ENCODE measurements at regions not wholly inside any gene's neighbourhood (a gene's known extent, or its start where the extent isn't known, plus 50 kb on each side); places are given as distances from the start of the nearest gene placed in this dataset.

DNA sequence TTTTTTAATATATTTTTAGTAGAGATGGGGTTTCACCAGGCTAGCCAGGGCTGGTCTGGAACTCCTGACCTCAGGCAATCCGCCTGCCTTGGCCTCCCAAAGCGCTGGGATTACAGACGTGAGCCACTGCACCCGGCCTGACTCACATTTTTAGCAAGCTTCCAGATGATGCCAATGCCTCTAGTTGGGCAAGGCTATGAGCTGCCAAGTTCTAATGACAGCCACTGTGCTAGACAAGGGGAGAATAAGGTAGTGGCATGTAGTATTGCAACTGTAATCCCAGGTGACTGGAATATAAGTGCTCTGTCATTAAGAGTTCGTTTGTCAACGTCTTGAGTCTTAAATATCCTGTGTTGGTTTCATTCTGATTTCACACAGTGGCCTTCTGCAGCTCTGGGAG lies 96.7 kb downstream of the SLIT2 start:
- DNase-seq (no peak), ATAC-seq (no peak)
- intact Hi-C loops (cut with DNase I, micrococcal nuclease) = no loop called here

DNA sequence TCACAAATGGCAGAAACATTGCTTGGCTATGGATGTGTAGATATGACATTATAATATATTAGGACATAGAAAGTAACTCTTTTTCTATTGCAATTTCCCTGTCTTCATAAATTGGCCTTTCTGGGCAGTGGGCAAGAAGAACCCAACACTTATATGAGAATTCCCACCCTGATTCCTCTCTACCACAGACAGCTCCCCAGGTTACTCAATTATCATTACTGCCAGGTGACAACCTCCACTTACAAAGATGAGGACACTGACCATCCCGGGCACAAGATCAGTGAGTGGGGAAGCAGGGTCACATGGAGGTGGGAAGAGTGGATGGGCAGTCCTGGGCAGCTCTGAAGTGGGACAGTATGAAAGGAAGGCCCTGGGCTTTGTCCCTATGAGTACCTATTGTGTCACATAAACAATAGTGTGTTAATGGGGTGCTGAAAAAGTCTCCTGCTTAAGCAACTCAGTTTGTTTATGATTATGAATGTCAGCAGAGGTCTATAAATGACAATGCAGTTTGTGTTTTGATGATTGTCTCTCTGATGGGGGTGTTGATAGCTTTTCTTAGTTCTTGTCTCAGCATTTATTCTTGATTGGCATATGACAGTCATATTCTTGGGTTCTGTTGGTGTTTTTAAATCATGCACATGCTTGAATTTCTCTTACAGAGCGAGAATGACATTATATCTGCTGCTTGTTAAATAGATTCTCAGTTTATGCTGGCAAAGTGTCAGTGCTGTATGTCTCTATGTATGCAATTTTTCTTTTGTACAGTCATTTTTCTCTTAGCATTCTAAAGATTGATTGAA lies 99.9 kb downstream of the SLIT2 start:
- ATAC-seq = no peak
- intact Hi-C loops (cut with DNase I, micrococcal nuclease) = no loop called here
- DNase-seq = no peak

DNA sequence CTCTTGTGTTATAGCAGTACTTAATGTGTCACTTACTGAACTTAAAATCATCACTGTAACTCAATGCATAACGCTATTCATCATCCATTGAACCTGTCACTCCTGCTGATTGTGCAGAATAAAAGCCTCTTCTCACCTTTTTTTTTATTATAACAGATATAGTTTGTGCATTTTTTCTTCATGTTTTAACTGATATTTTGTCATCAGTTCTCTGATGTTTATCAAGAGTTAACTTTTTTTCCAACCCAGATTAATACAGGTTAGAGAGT lies 100.4 kb downstream of the SLIT2 start:
- no peak for DNase-seq
- ATAC-seq = no peak
- intact Hi-C loops (cut with DNase I, micrococcal nuclease) = no loop called here

DNA sequence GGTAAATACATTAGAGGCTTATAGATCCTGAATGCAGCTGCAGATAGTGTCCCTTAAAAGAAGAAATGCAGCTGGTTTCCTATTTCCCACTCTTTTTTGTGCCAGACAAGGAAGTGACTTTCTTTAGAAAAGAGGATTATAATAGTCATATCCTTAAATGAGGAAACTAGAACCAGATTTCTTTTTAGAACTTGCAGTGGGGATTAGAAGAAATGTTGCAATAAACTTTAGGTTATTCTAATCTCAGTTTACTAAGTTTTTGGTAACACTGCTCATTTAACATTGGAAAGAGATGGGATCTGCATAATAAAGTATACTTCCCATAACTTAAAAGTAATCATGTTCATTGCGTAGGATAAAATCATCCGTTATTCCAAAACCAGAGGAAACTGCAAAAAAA lies 101.9 kb downstream of the SLIT2 start:
- intact Hi-C loops (cut with DNase I, micrococcal nuclease) = no loop called here
- ATAC-seq (no peak), DNase-seq (no peak)

DNA sequence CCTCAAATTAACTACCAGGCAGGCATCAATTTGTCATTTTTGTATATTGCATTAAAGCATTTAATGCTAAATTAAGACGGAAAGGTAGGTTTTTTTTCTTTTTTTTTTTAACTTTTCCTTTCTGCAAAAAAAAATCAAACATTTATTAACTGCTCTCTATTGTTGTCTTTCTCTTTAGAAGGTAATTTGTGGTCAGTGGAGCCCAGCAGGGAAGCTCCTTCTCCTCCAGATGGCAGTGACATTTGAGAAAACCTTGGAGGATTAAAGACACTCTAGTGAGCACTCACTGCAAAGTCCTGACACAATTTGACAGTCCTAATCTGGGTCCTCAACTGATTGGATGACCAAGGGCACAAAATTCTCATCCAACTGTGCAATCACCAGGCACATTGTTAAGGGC lies 102.4 kb downstream of the SLIT2 start:
- ATAC-seq (no peak), DNase-seq (no peak)
- intact Hi-C loops (cut with DNase I, micrococcal nuclease) = no loop called here

DNA sequence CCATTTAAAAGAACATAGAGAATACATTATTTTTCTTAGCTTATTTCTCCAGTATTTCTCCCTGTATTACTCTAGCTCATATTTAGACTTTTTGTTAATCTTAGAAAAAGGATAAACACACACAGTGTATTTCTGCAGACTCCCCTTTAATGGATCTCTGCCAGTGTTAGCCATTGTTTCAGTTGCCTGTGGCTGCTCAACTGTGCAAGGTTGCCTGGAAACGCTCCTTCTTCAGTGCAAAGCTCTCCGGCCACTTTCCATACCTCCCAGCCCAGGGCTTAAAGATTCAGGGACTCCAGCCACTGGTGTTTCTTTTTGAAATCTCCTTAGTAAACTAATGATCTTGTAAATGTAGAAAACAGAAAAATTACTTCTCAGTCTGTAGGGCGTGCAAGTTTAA lies 104.9 kb downstream of the SLIT2 start:
- intact Hi-C loops (cut with DNase I, micrococcal nuclease) = no loop called here
- ATAC-seq (no peak), DNase-seq (no peak)

DNA sequence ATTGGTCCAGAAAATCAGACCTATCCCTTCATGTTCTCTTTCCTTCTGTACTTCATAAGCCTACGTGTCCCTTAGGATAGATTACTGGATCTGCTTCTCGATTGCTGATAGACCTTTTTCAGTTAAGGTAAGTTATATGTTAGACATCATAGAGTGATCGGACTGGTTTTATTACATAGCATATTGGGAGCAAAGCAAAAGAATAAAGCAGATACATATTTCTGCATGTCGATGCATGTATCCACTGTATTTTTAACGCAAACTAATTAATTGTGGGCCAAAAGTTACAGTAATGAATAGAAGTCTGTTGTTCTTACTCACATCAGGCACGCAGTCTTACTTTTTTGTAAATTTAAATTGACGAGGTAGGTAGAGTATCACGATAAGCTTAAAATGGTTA lies 106.4 kb downstream of the SLIT2 start:
- no peak for ATAC-seq
- no peak for DNase-seq
- intact Hi-C loops (cut with DNase I, micrococcal nuclease) = no loop called here

DNA sequence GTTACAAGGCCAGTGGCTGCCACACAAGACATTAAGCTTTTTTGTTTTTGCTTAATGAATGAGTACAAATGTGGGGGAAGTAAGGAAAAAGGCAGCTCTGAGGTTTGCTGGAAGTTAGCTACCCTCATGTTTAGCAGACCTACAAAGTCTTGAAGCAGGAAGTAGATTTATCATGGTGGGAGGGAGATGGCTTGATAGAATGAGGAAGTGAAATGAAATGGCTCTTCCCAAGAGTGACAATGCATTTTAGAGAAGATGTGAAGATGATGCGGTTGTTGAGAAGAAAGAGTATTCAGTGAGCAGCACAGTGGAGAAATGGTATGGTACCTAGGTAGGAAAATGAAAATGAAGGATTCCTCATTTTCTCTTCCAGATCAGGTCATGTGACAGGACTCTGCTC lies 108.0 kb downstream of the SLIT2 start:
- no peak for ATAC-seq
- DNase-seq = no peak
- intact Hi-C loops (cut with DNase I, micrococcal nuclease) = no loop called here

DNA sequence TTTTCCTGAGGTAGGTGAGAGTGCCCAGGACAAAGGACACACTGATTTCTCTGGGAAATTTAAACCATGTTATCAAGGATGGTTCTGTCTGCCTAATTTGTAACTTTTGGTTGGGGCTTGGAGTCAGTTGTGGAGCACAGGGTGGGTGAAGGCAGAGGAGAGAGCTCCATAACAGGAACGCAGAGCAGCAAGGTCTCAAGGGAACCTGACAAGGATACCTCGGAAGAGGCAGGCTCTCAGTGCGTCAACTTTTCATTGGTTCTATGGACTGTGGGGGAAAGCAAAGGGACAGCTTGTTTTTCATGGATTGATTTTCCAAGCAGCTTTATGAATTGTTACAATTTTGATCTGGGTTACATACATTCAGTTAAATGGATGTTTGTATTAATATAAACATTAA lies 110.4 kb downstream of the SLIT2 start:
- intact Hi-C loops (cut with DNase I, micrococcal nuclease) = no loop called here
- ATAC-seq (no peak), DNase-seq (no peak)

DNA sequence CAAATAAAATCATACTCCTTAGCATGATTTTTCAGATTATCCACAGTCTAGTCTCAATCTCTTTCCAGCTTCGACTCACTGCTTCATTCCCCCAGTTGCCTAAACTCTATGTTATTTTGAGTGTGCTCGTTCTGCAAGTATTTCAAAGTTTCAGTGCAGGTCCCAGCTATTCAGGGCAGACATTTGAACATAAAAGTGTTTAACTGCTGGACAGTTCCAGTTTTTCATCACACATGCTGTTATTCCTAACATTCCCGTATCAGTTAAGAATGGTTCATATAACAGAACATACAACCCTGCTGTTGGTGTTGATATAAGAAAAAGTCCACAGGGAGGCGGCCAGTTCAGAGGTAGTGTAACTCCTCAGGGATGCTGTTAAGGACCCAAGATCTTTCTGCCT lies 113.3 kb downstream of the SLIT2 start:
- DNase-seq (no peak), ATAC-seq (no peak)
- intact Hi-C loops (cut with DNase I, micrococcal nuclease) = no loop called here

DNA sequence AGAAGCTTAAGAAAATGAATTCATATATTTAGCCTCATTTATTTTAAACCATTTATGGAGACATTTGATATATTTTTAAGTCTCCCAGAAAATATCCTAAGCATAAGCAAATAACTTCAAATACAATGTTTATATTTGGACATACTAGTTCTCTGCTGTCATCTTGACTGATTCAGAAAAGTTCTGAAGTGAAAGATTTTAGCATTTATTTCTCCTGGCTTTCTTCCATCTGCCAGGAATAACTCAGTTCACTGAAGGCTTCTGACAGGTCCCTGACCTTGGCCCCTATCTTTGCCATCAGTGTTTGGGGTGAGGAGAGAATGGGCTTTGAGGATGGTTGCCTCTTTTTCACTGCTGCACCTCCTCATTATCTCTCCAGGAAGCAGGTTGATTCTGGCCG lies 115.7 kb downstream of the SLIT2 start:
- ATAC-seq (no peak), DNase-seq (no peak)
- intact Hi-C loops (cut with DNase I, micrococcal nuclease) = no loop called here

DNA sequence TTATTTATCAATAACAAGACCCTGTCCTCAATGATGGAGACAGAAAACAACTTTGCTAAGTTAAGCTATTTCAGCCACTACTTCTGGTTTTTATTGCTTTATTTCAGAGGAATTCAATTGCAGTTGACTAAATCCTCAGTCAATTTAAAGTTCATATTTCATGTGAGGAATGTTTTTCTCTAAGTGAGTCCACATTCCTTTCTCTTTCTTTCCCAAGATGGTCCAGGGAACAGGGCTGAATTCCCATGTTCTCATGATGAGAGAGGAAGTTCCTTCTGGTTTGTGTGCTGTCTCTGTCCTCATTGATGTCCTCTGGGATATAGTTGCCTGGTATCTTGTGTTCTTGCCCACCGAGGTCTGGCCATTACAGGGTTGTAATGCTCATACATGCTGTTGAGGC lies 117.2 kb downstream of the SLIT2 start:
- intact Hi-C loops (cut with DNase I, micrococcal nuclease) = no loop called here
- ATAC-seq (no peak), DNase-seq (no peak)

DNA sequence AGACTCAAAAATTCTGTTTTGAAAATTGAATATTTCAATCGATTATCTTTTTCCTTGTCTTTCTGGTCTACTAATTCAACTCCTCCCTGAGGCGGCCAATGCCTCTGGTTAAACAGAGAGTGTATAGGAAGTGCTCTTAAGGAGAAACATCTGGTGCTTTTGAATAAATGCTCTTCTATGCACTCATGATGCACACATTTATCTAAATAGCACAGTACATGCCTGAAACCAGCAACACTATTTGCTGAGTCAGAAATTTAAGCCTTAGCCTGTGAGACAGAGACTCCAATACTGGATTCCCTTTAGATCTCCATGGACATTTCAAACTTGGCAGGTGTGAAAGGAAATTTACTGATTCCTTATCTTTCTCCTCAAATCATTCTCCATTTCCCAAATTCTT lies 118.6 kb downstream of the SLIT2 start:
- no peak for ATAC-seq
- DNase-seq = no peak
- intact Hi-C loops (cut with DNase I, micrococcal nuclease) = no loop called here

DNA sequence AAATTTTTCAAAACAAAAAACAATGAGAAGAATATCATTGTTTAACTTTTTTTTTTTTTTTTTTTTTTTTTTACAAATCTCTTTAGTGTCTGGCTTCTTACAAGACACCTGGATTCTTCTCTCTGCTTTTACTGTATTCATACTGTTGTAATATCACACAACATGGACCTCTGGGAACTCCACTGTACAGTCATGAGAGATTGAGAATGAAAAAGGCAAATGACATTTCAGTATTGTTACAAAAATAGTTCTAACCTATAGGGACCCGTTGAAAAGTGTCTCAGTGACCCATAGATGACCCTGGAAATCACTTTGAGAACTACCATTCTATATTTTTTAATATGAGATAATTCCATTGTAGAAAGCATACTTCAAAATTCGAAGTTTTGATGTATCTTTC lies 124.4 kb downstream of the SLIT2 start:
- intact Hi-C loops (cut with DNase I, micrococcal nuclease) = no loop called here
- no peak for ATAC-seq
- no peak for DNase-seq

DNA sequence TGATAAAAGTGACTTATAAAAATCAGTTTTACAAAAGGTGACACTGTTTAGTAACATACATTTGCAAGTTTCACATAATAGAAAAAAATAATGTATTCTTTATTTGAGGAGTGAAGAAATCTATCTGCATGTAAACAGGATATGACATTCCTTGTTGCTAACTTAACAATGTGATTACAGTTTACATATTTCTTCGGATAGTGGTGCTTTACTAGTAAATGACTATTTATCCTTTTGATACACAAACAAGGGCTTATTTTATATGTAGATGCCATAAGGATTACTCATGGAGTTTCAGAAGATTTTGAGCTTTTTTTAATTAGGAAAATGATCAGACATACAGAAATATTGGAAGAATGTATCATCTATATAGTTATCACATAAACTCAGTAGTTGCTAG lies 126.5 kb downstream of the SLIT2 start:
- intact Hi-C loops (cut with DNase I, micrococcal nuclease) = no loop called here

DNA sequence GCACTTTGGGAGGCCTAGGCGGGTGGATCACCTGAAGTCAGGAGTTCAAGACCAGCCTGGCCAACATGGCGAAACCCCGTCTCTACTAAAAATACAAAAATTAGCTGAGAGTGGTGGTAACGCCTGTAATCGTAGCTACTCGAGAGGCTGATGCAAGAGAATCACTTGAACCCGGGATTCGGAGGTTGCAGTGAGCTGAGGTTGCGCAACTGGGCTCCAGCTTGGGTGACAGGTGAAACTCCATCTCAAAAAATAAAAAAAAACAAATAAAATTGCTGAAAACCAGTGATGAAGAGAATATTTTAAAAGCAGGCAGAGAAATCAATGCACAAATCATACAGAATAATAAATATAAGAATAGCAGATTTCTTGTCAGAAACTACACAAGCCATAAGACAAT lies 129.3 kb downstream of the SLIT2 start:
- DNase-seq (no peak), ATAC-seq (no peak)
- intact Hi-C loops (cut with DNase I, micrococcal nuclease) = no loop called here

More for the DNA sequence above, 126.5 kb downstream of the SLIT2 start:
- no peak for ATAC-seq
- DNase-seq = no peak

DNA sequence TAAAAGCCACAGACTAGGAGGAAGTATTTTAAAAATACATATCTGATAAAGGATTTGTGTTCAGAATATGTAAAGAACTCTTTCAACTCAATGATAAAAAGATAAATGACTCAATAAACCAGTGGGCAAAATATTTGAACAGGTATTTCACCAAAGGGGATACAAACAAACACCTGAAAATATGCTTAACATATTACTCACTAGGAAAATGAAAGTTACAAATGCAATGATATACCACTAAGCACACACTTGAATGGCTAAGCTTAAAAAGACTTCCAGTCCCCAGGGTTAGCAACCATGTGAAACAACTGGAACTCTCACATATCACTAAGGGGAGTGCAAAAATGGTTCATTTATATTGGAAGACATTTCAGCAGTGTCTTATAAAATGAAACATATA lies 131.6 kb downstream of the SLIT2 start:
- intact Hi-C loops (cut with DNase I, micrococcal nuclease) = no loop called here
- DNase-seq (no peak), ATAC-seq (no peak)

DNA sequence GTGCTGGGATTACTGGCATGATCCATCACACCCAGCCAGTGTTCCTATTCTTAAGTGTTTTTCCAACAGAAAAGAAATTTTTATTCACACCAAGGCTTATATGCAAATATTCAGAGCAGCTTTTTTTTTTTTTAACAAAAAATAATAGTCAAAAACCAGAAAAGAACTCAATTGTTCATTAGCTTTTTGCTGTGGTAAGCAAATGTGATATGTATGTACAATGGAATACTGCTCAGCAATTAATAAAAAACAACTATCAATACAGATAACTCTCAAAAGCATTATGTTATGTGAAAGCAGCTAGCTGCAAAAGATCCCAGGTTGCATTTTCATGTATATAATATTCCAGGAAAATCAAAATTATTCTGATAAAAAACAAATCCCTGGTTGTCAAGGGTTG lies 132.3 kb downstream of the SLIT2 start:
- DNase-seq (no peak), ATAC-seq (no peak)
- intact Hi-C loops (cut with DNase I, micrococcal nuclease) = no loop called here

DNA sequence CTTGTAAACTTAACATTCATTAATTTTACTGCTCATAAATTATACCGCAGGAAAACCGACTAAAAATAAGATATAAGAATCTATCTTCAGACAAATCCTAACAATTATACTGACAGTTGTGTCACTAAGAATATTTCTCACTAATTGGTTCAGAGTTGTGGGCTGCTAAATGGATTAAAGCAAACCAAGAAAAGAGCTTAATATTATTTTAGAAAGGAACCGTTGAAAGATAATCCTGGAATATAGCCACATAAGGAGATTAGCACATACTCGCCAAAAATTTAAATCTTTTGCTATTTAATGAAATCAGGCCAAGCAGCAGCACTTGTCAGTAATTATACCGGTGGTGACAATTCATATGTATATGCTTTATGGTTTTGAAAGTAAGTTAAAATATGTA lies 132.8 kb downstream of the SLIT2 start:
- no peak for DNase-seq
- intact Hi-C loops (cut with DNase I, micrococcal nuclease) = no loop called here
- ATAC-seq = no peak

DNA sequence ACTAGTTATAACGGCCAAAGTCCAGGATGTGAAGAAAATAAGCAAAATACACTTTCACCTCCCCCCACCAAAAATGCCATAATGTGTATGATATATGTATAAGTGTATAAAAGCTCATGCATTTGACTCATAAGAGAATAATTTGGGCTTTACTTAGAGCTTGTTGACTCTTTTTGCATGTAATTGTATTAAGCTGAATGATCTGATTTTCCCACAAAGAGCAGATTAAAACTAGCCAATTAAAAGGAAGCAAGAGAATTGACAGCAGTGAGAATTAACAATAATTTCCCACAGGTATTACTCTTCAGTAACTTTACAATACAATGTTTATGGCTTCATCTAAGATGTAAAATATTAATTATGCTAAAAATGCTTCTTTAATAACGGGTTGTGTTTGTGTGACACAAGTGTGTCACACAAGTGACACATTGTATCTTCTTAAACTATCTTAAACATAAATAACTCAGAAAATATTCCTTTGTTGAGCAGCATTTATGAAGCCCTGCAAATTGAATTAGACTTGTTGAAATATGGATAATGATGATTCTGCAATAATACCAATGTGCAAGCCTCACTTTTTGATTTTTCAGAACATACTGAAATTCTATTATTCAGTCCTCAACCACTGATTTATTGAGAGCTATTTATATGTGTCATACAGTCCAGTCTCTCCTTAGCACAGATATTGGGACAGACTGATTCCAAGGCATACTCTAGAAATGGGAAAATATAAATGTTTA lies 134.5 kb downstream of the SLIT2 start:
- DNase-seq (no peak), ATAC-seq (no peak)
- intact Hi-C loops (cut with DNase I, micrococcal nuclease) = no loop called here

DNA sequence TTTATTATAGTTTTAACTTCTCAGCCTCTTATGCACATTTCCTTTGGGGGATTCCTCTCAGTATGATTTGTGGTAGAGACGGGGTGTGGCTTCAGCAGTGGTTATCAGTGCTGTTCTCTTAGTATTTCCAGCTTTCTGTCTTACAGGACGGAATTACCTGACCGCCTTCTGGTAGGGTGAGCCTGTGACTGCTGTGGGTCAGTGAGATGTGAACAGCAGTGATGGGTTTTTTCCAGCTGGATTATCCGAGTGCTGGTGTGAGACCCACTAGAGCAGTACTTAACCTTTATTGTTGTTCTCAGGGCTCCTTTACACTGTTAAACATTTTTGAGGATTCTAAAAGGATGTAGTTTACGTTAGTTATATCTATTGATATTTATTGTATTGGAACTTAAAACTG lies 135.2 kb downstream of the SLIT2 start:
- DNase-seq = no peak
- intact Hi-C loops (cut with DNase I, micrococcal nuclease) = no loop called here

More for the DNA sequence above, 135.2 kb downstream of the SLIT2 start:
- no peak for ATAC-seq
